ENCODE measurements at regions not wholly inside any gene's neighbourhood (a gene's known extent, or its start where the extent isn't known, plus 50 kb on each side); places are given as distances from the start of the nearest gene placed in this dataset.

GRCh38 chr7:68015978-68016532, 1019.4 kb downstream of the TYW1 start:
- peaks cover 0 to 11% (median 5%) of the 10 kb centered on the region in 4 donors for H3K9me3 ChIP-seq
- intact Hi-C loops (cut with DNase I; ENCODE audit: low total_unique reads), result no loop called here

GRCh38 chr7:68020102-68020501, 1023.5 kb downstream of the TYW1 start:
- no peak overlapping the region for H3K4me3 ChIP-seq
- H3K27ac ChIP-seq, result no peak overlapping the region
- H3K4me1 ChIP-seq, result no peaks in the 10 kb centered on the region
- no peak for DNase-seq
- no peak for TF ChIP-seq EP300 (IDR thresholded peaks at IDR 0.05)
- TF ChIP-seq POLR2A (IDR thresholded peaks at IDR 0.05), result no peak
- no peak for TF ChIP-seq CTCF (IDR thresholded peaks at IDR 0.05)
- no peak for TF ChIP-seq POLR2AphosphoS5 (IDR thresholded peaks at IDR 0.05)
- H3K27me3 ChIP-seq, result peaks cover 0 to 3% (median 0%) of the 10 kb centered on the region in 3 donors
- WGBS, 5 donors, result 75 to 94% (median 85%) methylated on average over 3 of the region's 3 CpGs
- peaks cover 0 to 12% (median 0%) of the 10 kb centered on the region in 4 donors for H3K9me3 ChIP-seq
- intact Hi-C loops (cut with DNase I; ENCODE audit: low total_unique reads), result no loop called here
- H3K36me3 ChIP-seq, result no peaks in the 10 kb centered on the region

More at GRCh38 chr7:68015978-68016532, 1019.4 kb downstream of the TYW1 start:
- TF ChIP-seq POLR2AphosphoS5 (IDR thresholded peaks at IDR 0.05), result no peak
- no peak for TF ChIP-seq CTCF (IDR thresholded peaks at IDR 0.05)
- DNase-seq, result peak in 1 of 2 donors; percentile 18
- H3K4me3 ChIP-seq, result no peak overlapping the region
- no peaks in the 10 kb centered on the region for H3K4me1 ChIP-seq
- no peaks in the 10 kb centered on the region for H3K27me3 ChIP-seq
- H3K36me3 ChIP-seq, result no peaks in the 10 kb centered on the region
- WGBS, 5 donors, result 41 to 49% (median 46%) methylated on average over 2 of the region's 2 CpGs
- no peak overlapping the region for H3K27ac ChIP-seq

- TF ChIP-seq POLR2AphosphoS5 (IDR thresholded peaks at IDR 0.05) (no peak), POLR2A (IDR thresholded peaks at IDR 0.05) (no peak), EP300 (IDR thresholded peaks at IDR 0.05) (no peak), CTCF (IDR thresholded peaks at IDR 0.05) (no peak)
- H3K36me3 ChIP-seq, result no peaks in the 10 kb centered on the region
- H3K4me1 ChIP-seq, result no peaks in the 10 kb centered on the region
- peaks cover 0 to 24% (median 6%) of the 10 kb centered on the region in 4 donors for H3K9me3 ChIP-seq
- intact Hi-C loops (cut with DNase I; ENCODE audit: low total_unique reads), result no loop called here
- H3K27ac ChIP-seq, result no peak overlapping the region
- DNase-seq, result no peak
- no peak overlapping the region for H3K4me3 ChIP-seq
- H3K27me3 ChIP-seq, result peaks cover 0 to 3% (median 0%) of the 10 kb centered on the region in 3 donors
These were observed 1028.7 kb downstream of the TYW1 start for GRCh38 chr7:68025369-68025768.

GRCh38 chr7:68030530-68030929, 1033.9 kb downstream of the TYW1 start:
- WGBS, 5 donors, result 70 to 81% (median 74%) methylated on average over 3 of the region's 3 CpGs
- intact Hi-C loops (cut with DNase I; ENCODE audit: low total_unique reads), result no loop called here
- peaks cover 0 to 16% (median 8%) of the 10 kb centered on the region in 4 donors for H3K9me3 ChIP-seq

More at GRCh38 chr7:68030530-68030929, 1033.9 kb downstream of the TYW1 start:
- no peaks in the 10 kb centered on the region for H3K27me3 ChIP-seq
- no peaks in the 10 kb centered on the region for H3K4me1 ChIP-seq
- no peak overlapping the region for H3K4me3 ChIP-seq
- TF ChIP-seq EP300 (IDR thresholded peaks at IDR 0.05) (no peak), POLR2AphosphoS5 (IDR thresholded peaks at IDR 0.05) (no peak), CTCF (IDR thresholded peaks at IDR 0.05) (no peak), POLR2A (IDR thresholded peaks at IDR 0.05) (no peak)
- H3K27ac ChIP-seq, result no peak overlapping the region
- no peak for DNase-seq
- no peaks in the 10 kb centered on the region for H3K36me3 ChIP-seq
